Mesenchymal stem cell (in vitro differentiated cells and primary cell): ENCODE measurements at regions not wholly inside any gene's neighbourhood (a gene's known extent, or its start where the extent isn't known, plus 50 kb on each side); places are given as distances from the start of the nearest gene placed in this dataset.

ENCODE experiments used
- DNase-seq: peaks from one replicate; pipeline ENCODE4 v3.0.0-alpha.2; 2013
- H2AFZ ChIP-seq: one replicate; pipeline ENCODE4 v1.6.1; 2013; ENCODE audit warnings: low read depth, mild to moderate bottlenecking, control low read depth, inconsistent platforms, low read length, moderate library complexity
- H2AK5ac ChIP-seq: 2 replicates; pipeline ENCODE4 v1.6.1; 2013; ENCODE audit warnings: low read length, moderate library complexity, mild to moderate bottlenecking, inconsistent platforms; ENCODE audit not compliant: severe bottlenecking
- H2BK120ac ChIP-seq: one replicate; pipeline ENCODE4 v1.6.1; 2013; ENCODE audit warnings: low read depth, mild to moderate bottlenecking, inconsistent platforms, low read length, moderate library complexity
- H2BK12ac ChIP-seq, 2 experiments: one replicate each; pipeline ENCODE4 v1.6.1; 2013; ENCODE audit warnings: inconsistent platforms in 2 of 2, low read length in 2 of 2, mild to moderate bottlenecking in 2 of 2, moderate library complexity in 2 of 2, control low read depth in 1 of 2
- H2BK15ac ChIP-seq: one replicate; pipeline ENCODE4 v1.6.1; 2013; ENCODE audit warnings: mild to moderate bottlenecking, low read depth, inconsistent platforms; ENCODE audit not compliant: poor library complexity, severe bottlenecking
- H2BK5ac ChIP-seq: 2 replicates; pipeline ENCODE4 v1.6.1; 2013; ENCODE audit warnings: low read depth, mild to moderate bottlenecking, low read length, control low read depth, inconsistent platforms; ENCODE audit not compliant: poor library complexity, severe bottlenecking
- H3K14ac ChIP-seq, 2 experiments: one replicate each; pipeline ENCODE4 v1.6.1; 2013; ENCODE audit warnings: inconsistent platforms in 2 of 2, low read length in 2 of 2, control low read depth in 1 of 2, mild to moderate bottlenecking in 1 of 2, moderate library complexity in 1 of 2
- H3K18ac ChIP-seq, 2 experiments: one replicate each; pipeline ENCODE4 v1.6.1; 2013; ENCODE audit warnings: inconsistent platforms in 2 of 2, low read length in 2 of 2, control low read depth in 1 of 2, low read depth in 1 of 2, mild to moderate bottlenecking in 1 of 2
- H3K23ac ChIP-seq, 2 experiments: one replicate each; pipeline ENCODE4 v1.6.1; 2013; ENCODE audit warnings: inconsistent platforms in 2 of 2, low read length in 2 of 2, mild to moderate bottlenecking in 2 of 2, moderate library complexity in 2 of 2, control low read depth in 1 of 2
- H3K27ac ChIP-seq: 2 replicates; pipeline ENCODE4 v1.5.1; 2013; ENCODE audit warnings: mild to moderate bottlenecking, moderate library complexity, low read length, control low read depth, inconsistent platforms; ENCODE audit not compliant: poor library complexity, severe bottlenecking
- H3K27me3 ChIP-seq, 2 experiments: 2 replicates each; pipeline versions ENCODE4 v1.6.1 to v1.7.0; 2013; ENCODE audit warnings: low read length in 2 of 2, mild to moderate bottlenecking in 2 of 2, moderate library complexity in 2 of 2, control low read depth in 1 of 2, inconsistent platforms in 1 of 2; ENCODE audit not compliant: control insufficient read depth in 1 of 2, insufficient read depth in 1 of 2
- H3K36me3 ChIP-seq, 2 experiments: 2 replicates each; pipeline versions ENCODE4 v1.6.1 to v1.7.0; 2013; ENCODE audit warnings: low read length in 2 of 2, control low read depth in 1 of 2, inconsistent platforms in 1 of 2, low read depth in 1 of 2, mild to moderate bottlenecking in 1 of 2; ENCODE audit not compliant: insufficient read depth in 2 of 2, control insufficient read depth in 1 of 2
- H3K4ac ChIP-seq, 2 experiments: one replicate each; pipeline ENCODE4 v1.6.1; 2013; ENCODE audit warnings: inconsistent platforms in 2 of 2, low read length in 2 of 2, mild to moderate bottlenecking in 2 of 2, moderate library complexity in 2 of 2, control low read depth in 1 of 2, low read depth in 1 of 2
- H3K4me1 ChIP-seq: 2 replicates; pipeline ENCODE4 v1.6.1; 2013; ENCODE audit warnings: low read depth, low read length, control low read depth; ENCODE audit not compliant: control insufficient read depth, insufficient read depth
- H3K4me2 ChIP-seq: 2 replicates; pipeline ENCODE4 v1.6.1; 2013; ENCODE audit warnings: low read length, mild to moderate bottlenecking, inconsistent platforms; ENCODE audit not compliant: poor library complexity, severe bottlenecking
- H3K4me3 ChIP-seq, 2 experiments: 2 replicates each; pipeline versions ENCODE4 v1.5.1 to v1.7.0; 2013; ENCODE audit warnings: low read length in 2 of 2, mild to moderate bottlenecking in 2 of 2, control low read depth in 1 of 2, low read depth in 1 of 2; ENCODE audit not compliant: insufficient read depth in 1 of 2
- H3K79me1 ChIP-seq: replicated peaks from 2 replicates; pipeline ENCODE4 v1.6.1; 2013; ENCODE audit warnings: mild to moderate bottlenecking, control low read depth, low read length, inconsistent platforms; ENCODE audit not compliant: poor library complexity, severe bottlenecking
- H3K9ac ChIP-seq: 2 replicates; pipeline ENCODE4 v1.7.0; 2013; ENCODE audit warnings: mild to moderate bottlenecking, low read length, moderate library complexity
- H3K9me3 ChIP-seq: 2 replicates; pipeline ENCODE4 v1.7.0; 2013; ENCODE audit warnings: mild to moderate bottlenecking, low read length; ENCODE audit not compliant: control insufficient read depth
- H4K8ac ChIP-seq: one replicate; pipeline ENCODE4 v1.6.1; 2013; ENCODE audit warnings: inconsistent platforms, mild to moderate bottlenecking, low read length, moderate library complexity
- H4K91ac ChIP-seq: one replicate; pipeline ENCODE4 v1.6.1; 2013; ENCODE audit warnings: mild to moderate bottlenecking, low read length, inconsistent platforms
- WGBS: methylation state at CpG from one replicate; pipeline ENCODE4 v1.1.7; 2013; ENCODE audit warnings: mixed read lengths; 5-methylcytosine and 5-hydroxymethylcytosine counted together

GRCh38 chr12:5379749-5380496 is 52.0 kb upstream of the NTF3 start:
- Histone ChIP-seq H3K36me3 (no peaks in the 10 kb centered on the region), H2BK5ac (no peak overlapping the region), H2BK120ac (no peak overlapping the region), H2AFZ (no peak overlapping the region), H4K91ac (no peak overlapping the region), H4K8ac (no peak overlapping the region), H3K9ac (no peak overlapping the region), H2BK12ac (no peak overlapping the region), H2BK15ac (no peak overlapping the region), H3K27me3 (peaks cover 5 to 23% of the 10 kb centered on the region in 2 experiments), H3K4ac (no peak overlapping the region), H3K9me3 (no peaks in the 10 kb centered on the region), H3K18ac (no peak overlapping the region), H3K4me3 (no peak overlapping the region), H2AK5ac (no peak overlapping the region), H3K4me2 (no peak overlapping the region), H3K79me1 (no peaks in the 10 kb centered on the region), H3K27ac (no peak overlapping the region), H3K14ac (no peak overlapping the region), H3K4me1 (no peaks in the 10 kb centered on the region), H3K23ac (no peak overlapping the region)
- DNase-seq, result no peak
- WGBS, result 78% methylated on average over 10 of the region's 10 CpGs
